ENCODE measurements at regions not wholly inside any gene's neighbourhood (a gene's known extent, or its start where the extent isn't known, plus 50 kb on each side); places are given as distances from the start of the nearest gene placed in this dataset.

GRCh38 chr12:88377973-88378372 is 202.3 kb downstream of the KITLG start:
- no peak for TF ChIP-seq POLR2A (IDR thresholded peaks at IDR 0.05; ENCODE audit: low read length)
- no peak for TF ChIP-seq GATA1 (IDR thresholded peaks at IDR 0.05; ENCODE audit: low read depth, low read length)

Measured in erythroblast (primary cell).